CD4-positive, alpha-beta T cell treated with Interleukin-4 for 4 hours (primary cell): ENCODE measurements at regions not wholly inside any gene's neighbourhood (a gene's known extent, or its start where the extent isn't known, plus 50 kb on each side); places are given as distances from the start of the nearest gene placed in this dataset.

ENCODE experiments used
- DNase-seq: peaks from one replicate; pipeline ENCODE4 v3.0.0-alpha.2; 2020

GRCh38 chr2:236656721-236657120 is 87.1 kb downstream of the ACKR3 start:
- no peak for DNase-seq

DNA sequence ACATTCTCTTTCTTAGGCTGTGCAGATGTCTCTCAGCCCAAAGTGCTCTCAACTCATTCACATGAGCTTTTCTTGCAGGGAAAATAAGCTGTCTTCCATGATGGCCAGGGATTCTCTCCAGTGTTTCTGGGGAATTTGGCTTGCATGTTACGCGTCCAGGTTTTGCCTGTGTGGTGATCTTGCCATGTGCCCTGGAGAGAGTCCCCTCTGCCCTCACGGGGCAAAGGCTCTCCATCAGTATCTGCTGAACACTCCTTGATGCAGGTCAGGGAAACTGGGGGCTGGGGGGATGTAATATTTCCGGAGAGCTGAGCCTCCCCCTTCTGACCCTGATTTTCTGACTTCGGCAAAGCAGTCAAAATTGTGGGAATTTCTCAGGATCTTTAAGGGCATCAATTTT is 87.6 kb downstream of the ACKR3 start:
- DNase-seq = no peak

- DNase-seq = no peak
These were observed 88.2 kb downstream of the ACKR3 start for GRCh38 chr2:236657801-236658200.

GRCh38 chr2:236658974-236659757 is 89.5 kb downstream of the ACKR3 start:
- DNase-seq = no peak

DNA sequence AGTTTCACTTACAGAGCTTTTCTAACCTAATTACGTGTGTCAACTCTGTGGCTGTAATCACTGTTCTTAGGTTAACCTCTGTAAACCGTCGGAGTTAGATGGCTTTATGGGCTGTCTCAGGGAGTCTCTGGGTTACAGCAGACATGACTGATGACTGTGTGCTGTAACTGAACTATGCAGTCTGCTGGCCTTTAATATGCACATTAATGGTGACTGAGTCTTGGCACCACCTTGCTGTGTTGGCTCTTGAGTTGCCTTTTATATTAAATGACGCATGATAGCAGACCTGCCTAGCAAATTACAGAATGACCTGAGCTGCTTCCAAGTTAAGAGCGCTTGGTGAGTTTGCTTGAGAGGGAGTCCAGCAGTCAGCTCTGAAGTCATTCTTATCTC is 90.1 kb downstream of the ACKR3 start:
- no peak for DNase-seq

DNA sequence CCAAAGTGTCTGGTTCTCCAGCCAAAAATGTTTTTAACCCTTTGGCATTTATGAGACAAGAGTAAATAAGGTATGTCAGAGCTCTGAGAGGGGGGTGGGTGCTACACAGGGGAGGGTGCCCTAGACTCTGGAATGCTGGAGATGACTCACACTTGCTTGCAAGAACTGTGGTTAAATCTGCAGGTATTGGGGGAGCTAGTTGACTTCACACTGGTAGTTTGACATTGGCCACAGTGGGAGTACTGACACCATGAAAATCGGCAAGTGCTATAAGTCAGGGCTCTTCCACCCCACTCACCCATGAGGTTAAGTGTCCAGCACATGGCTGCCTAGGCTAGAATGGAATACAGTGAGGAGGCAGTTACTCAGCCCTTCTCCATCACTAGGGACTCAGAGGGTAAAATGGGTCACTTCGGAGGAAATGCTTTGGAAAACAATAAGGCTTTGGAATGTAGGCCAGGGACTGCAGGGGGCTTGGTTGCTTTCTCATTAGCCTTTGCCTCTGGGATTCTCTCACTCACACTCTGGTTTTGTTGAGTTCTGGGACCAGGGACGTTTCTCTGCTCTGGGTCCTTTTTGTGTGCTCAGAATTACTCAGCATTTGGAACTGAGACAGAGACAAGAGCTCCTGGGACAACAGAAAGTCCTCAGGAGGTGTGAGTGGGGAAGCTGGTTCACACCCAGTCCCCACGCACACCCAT is 91.6 kb downstream of the ACKR3 start:
- no peak for DNase-seq

- DNase-seq = no peak
These were observed 92.1 kb downstream of the ACKR3 start for GRCh38 chr2:236661762-236662110.

DNA sequence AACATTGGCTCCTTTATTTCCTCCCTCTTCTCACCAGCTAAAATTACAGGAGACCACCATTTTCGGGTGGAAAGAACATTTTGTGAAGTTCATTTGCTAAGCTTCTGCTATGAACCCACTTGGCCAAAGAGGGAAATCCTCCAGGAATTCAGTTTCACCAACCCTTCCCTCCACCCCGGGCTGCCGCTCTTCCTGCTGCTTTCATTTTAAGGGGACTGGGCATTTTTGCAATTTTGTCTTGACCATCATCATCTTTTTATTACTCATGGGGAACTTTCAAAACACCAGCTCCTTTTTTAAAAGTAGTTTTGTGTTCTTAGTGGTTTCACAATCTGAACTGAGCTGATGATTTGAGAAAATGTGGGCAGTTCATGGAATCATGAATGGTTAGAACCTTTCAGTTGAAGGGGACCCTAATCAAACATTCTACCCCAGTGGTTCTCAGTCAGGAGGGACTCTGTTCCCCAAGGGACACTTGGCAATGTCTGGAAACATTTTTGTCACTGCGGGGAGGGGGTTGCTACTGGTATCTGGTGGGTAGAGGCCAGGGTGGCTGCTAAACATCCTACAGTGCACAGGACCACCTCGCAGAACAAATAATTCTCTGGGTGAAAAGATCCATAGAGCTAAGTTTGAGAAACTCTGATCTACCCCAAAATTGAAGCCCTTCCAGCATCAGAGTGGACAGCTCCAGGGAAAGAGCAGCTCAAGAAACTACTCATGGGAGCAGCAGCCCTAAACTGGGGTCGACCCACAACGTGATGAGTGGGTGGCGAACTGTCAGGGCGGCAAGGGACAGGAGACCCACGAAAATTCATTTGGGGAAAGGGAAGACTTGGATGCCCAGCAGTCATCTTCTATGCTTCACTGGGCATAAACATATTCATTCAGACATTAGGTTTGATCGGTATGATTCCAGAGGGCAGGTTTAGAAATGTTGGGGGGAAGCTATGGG is 92.9 kb downstream of the ACKR3 start:
- DNase-seq = no peak

GRCh38 chr2:236663287-236664101 is 93.9 kb downstream of the ACKR3 start:
- DNase-seq = no peak

DNA sequence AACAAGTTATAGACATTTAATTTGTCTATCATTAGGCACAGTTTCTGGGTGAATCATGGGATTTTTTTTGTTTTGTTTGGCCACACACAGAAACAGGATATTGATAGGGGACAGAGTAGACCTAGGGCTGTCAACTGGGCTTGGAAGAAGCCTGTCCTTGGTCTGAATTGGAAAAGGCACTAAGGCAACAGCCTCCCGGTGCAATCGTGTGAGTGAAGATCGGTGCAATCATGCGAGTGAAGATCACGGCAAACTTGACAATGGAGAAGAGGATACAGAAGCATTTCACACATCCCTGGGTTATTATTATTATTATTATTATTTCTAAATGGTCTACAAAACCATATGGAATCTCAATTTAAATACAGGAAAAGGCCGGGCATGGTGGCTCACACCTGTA is 94.5 kb downstream of the ACKR3 start:
- DNase-seq = no peak

- DNase-seq = no peak
These were observed 95.5 kb downstream of the ACKR3 start for GRCh38 chr2:236665101-236665500.

- DNase-seq = no peak
These were observed 96.0 kb downstream of the ACKR3 start for GRCh38 chr2:236665572-236666118.

GRCh38 chr2:236666646-236667204 is 97.1 kb downstream of the ACKR3 start:
- DNase-seq = no peak

DNA sequence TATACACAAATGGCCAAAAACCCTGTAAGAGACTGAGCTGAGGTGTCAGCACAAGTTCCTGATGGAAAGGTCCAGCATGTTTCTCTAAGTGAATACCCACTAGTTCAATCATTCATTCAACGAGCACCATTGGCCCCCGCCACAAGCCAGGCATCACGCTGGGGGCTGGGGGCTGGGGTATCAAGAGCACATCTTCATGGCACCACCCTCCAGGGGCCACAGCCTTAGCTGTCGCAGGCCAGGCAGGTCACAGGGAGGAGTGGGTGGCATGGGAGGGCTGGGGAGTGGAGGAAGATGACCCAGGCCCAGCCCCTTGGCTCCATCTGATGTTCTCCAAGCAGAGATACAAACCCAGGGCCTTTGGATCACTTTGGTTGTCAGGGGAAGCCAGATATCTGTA is 97.9 kb downstream of the ACKR3 start:
- DNase-seq = no peak

- DNase-seq = no peak
These were observed 98.9 kb downstream of the ACKR3 start for GRCh38 chr2:236668531-236668969.

DNA sequence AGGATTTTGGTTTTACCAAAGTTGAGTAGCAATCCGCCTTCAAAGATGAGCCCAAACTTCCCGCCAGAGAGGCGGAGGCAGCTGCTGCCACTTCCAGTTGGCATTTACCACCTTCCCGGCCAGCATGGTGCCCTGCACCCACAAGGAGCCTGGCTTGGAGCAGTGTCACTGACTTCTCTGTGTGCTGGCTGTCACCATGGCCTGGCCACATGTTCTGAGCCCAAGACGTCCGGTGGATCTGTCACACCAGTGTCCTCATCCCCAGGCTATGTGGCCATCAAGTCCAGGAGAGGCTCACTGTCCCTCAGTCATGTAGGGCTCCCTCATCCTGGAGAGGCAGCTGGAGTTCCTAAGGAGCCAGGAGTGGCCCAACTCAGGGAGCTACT is 100.6 kb downstream of the ACKR3 start:
- DNase-seq = no peak

- DNase-seq = no peak
These were observed 102.4 kb downstream of the ACKR3 start for GRCh38 chr2:236671896-236672562.

- no peak for DNase-seq
These were observed 103.0 kb downstream of the ACKR3 start for GRCh38 chr2:236672606-236673005.

DNA sequence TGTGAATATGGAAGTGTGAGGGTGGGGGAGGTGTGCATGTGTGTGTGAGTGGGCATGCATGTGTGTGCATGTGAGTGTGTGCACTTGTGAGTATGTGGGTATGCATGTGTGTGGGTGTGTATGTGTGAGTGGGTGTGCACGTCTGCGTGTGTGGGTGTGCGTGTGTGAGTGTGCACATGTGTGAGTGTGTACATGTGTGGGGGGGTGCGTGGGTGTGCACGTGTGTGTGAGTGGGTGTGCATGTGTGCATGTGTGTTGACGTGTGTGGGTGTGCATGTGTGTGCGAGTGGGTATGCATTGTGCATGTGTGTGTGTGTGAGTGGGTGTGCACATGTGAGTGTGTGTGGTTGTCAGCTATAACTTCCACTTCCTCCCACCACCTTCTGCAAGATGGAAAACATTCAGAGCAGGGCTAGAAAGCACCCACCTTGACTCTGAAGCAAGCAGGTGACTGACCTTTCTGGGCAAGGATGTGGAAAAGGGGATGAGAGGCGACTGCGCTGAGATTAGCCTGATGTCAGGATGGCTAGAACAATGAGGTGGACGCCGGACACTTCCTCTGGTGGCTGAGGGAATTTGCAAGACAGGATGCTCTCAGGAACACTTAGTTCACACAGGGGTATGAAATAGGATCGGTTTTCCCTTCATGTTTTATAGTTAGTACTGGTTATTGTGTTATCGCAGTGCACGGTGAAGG is 103.6 kb downstream of the ACKR3 start:
- DNase-seq = no peak

DNA sequence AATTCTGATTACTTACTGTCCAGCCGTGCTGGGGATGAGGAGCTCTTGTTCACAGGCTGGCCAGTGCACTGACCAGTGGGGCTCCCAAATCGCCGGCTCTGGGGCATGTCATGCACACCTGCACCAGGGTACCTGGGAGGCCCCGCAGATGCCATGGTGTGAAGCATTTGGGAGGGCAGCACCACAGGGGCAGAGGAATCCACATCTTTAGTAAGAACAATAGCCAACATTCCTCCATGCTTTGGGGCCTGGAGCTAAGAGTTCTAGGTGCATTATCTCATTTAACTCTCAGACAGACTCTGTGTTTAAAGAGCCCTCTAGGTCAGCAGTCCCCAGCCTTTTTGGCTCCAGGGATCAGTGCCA is 104.2 kb downstream of the ACKR3 start:
- DNase-seq = no peak

GRCh38 chr2:236674238-236674637 is 104.6 kb downstream of the ACKR3 start:
- no peak for DNase-seq
